AG10803 (cell line): ENCODE measurements at regions not wholly inside any gene's neighbourhood (a gene's known extent, or its start where the extent isn't known, plus 50 kb on each side); places are given as distances from the start of the nearest gene placed in this dataset.

Experiments used
- DNase-seq: peaks from one replicate; pipeline ENCODE4 v3.0.0; 2010; ENCODE audit warnings: low read depth
- H3K4me3 ChIP-seq: 2 replicates; pipeline ENCODE4 v1.5.1; 2011; ENCODE audit warnings: mild to moderate bottlenecking, low read length, control low read depth
- TF ChIP-seq, protein P1 (sequence below): conservative IDR thresholded peaks from 2 replicates; pipeline ENCODE4 v1.5.1; 2011; ENCODE audit warnings: mild to moderate bottlenecking, low read length, control low read depth, inconsistent platforms

DNA sequence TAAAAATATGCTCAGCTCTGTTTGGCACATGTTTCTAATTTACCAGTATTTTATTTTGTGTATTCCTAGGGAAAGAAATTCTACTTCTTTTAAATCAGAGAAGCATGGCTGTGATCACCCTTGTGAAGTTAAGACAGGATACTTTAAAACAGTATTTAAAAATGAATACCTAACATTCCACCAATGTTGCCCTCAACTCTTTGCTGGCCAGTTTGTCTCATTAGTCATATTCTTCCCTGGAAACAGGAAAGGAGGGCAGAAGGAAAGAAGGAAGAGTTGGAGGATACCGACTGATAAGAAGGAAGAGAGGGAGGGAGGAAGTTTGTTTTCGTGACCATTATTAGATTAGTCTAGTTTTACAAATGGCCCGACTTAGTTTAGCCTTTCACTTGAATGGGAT lies 137.4 kb downstream of the PLK2 start:
- DNase-seq, result peak; percentile 57

DNA sequence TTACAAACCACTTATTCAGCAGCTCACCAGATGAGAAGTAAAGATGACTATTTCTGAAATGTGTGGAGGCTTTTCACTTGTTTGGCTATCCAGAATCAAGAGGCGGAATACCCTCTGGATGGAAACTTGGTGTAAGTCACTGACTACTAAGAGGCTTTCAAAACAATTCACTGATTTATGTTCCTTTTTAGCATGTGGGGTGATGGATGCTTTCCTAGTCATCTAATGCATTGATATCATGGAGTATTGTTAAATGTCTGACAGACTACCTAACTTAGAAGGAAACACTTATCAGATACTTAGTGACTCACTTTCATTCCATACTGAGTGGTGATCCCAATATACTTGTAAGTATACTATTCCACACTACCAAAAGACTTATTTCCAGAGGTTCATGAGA lies 141.4 kb downstream of the PLK2 start:
- TF ChIP-seq, protein P1, sequence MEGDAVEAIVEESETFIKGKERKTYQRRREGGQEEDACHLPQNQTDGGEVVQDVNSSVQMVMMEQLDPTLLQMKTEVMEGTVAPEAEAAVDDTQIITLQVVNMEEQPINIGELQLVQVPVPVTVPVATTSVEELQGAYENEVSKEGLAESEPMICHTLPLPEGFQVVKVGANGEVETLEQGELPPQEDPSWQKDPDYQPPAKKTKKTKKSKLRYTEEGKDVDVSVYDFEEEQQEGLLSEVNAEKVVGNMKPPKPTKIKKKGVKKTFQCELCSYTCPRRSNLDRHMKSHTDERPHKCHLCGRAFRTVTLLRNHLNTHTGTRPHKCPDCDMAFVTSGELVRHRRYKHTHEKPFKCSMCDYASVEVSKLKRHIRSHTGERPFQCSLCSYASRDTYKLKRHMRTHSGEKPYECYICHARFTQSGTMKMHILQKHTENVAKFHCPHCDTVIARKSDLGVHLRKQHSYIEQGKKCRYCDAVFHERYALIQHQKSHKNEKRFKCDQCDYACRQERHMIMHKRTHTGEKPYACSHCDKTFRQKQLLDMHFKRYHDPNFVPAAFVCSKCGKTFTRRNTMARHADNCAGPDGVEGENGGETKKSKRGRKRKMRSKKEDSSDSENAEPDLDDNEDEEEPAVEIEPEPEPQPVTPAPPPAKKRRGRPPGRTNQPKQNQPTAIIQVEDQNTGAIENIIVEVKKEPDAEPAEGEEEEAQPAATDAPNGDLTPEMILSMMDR, result no peak
- H3K4me3 ChIP-seq, result no peak overlapping the region
- peak; percentile 37 for DNase-seq

More for the DNA sequence above, 137.4 kb downstream of the PLK2 start:
- no peak overlapping the region for H3K4me3 ChIP-seq
- TF ChIP-seq, protein P1, result no peak

DNA sequence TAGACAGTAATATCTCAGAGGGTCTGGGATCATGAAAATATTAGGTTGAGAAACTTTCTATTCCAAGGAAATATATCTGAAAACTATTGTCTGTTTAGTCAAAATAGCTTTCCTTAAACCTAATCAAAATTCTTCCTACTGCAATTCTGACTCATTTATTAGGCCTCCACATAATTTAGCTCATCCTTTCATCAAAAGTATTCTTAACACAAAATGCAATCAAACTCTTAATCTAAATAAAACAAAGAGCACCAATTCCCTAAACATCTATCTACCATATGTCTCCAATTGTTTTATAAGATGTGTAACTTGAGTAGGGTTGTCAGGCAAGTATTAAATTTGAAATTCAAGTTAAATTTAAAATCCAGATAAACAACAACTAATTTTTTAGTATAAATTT lies 142.1 kb downstream of the PLK2 start:
- TF ChIP-seq, protein P1, result no peak
- DNase-seq, result peak; percentile 7
- no peak overlapping the region for H3K4me3 ChIP-seq

DNA sequence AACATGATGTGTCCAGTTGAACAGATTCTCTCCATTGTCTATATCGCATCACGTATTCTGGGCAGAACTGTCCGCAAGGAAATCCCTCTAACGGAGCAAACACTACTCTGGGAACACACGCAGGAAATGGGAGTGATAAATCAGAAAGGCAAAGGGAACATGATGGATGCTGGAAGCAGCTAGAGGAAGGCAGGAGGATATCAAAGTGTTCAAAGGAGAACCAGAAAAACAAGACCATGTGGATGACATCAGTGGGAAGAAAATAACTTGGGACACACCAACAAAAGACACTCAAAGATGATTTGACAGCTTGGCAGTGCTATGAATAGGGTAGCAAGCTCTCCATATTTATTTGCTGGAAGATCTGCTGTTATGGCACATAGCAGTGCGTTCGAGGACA lies 142.9 kb downstream of the PLK2 start:
- no peak overlapping the region for H3K4me3 ChIP-seq
- TF ChIP-seq, protein P1, result no peak
- no peak for DNase-seq

DNA sequence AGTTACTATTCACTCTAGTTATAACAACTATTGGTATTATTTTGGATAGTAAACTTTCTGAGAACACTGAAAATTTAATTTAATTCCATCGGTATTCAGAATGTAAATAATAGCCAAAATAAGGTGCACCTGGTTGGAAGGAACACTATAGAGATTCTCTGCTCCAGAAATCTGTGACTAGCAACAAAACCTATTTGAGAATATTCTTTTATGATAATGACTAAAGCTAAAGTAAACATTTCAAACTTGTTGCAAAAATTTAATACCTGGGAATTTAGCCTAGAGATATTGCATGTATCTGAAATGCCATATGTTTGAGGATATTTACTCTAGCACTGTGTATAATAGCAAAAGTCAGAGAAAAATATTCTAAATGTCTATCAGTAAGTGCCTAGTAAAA lies 144.1 kb downstream of the PLK2 start:
- no peak for DNase-seq
- no peak overlapping the region for H3K4me3 ChIP-seq
- TF ChIP-seq, protein P1, result no peak

DNA sequence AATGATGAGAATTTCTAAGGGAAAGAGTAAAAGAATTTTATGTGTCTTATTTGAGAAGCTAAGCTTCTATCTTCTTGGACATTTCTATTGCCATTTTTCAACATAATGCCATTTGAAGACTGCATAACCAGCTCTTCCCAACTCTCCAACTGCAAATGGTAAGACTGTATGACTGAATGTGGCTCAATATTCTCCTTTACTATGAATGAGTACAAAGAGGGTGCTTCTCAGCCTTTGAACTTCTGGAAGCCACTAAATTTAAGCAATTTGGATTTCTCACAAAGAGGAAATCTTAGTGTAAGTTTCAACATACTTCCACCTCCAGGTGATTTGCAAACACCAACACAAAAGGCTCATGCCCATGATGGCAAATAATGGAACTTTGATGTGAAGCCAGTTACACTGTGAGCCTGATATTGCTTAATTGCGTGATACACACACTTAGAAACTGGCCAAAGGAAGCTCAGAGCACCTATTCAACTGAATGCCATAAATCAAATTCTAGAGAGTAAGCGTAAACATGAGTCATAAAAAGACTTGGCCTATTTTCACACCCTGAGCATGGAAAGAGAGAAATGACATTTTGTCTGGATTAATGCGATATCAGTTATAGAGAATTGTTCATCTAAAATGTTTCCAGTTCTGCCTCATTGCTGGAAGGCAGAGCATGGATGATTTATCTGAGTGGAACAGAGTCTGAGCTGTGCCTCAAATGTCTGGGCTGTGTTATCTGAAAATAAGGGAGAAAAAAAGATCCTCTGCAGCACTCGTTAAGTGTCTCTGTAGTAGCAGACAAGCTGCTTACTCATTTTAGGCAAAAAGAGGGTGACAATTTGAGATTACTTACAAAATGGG lies 145.3 kb downstream of the PLK2 start:
- TF ChIP-seq, protein P1, result no peak
- no peak for DNase-seq
- H3K4me3 ChIP-seq, result no peak overlapping the region

DNA sequence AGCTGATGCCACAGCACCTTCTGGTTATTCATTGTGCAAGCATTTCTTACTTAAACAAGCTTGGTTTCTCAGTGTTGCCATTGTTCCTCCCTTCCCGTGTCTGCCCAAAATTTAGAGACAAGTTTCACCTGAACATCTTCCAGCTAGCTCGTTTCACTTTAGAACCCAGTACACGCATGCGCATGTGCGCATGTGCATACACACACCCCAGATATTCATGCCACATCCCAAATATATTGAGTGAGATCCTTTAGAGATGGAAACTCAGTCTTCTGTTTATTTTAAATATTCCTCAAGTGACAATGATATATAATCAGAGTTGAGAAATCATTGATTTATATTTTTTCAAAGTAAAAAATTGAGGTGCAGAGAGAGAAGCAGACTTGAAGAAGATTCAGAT lies 147.6 kb downstream of the PLK2 start:
- DNase-seq, result no peak
- TF ChIP-seq, protein P1, result no peak
- no peak overlapping the region for H3K4me3 ChIP-seq
